GM23338 (cell line): ENCODE measurements at regions not wholly inside any gene's neighbourhood (a gene's known extent, or its start where the extent isn't known, plus 50 kb on each side); places are given as distances from the start of the nearest gene placed in this dataset.

ENCODE experiments used
- ATAC-seq: fragments of 200-7000 bp; cut with Tn5 transposase; 3 replicates; pipeline ENCODE4 v1.9.1; 2020
- DNase-seq: peaks from one replicate; pipeline ENCODE4 v3.0.0-alpha.2; 2015; ENCODE audit warnings: low spot score
- H2AFZ ChIP-seq: fragments of 200-600 bp; sonication (generic); 2 replicates; pipeline ENCODE4 v1.8.0; 2016; ENCODE audit warnings: antibody characterized with exemption, mild to moderate bottlenecking, moderate library complexity
- H3F3A ChIP-seq: fragments of 200-600 bp; sonication (generic); replicated peaks from 2 replicates; pipeline ENCODE4 v1.8.0; 2017; ENCODE audit warnings: antibody characterized with exemption, mixed run types, low read depth
- H3K27ac ChIP-seq: fragments of 200-600 bp; sonication (generic); 2 replicates; pipeline ENCODE4 v1.6.1; 2016; ENCODE audit warnings: low read depth
- H3K27me3 ChIP-seq: fragments of 200-600 bp; sonication (generic); 2 replicates; pipeline ENCODE4 v1.8.0; 2016; ENCODE audit warnings: mild to moderate bottlenecking, mixed run types, moderate library complexity; ENCODE audit not compliant: insufficient read depth
- H3K36me3 ChIP-seq: fragments of 200-600 bp; sonication (generic); 2 replicates; pipeline ENCODE4 v1.8.0; 2016; ENCODE audit warnings: mild to moderate bottlenecking; ENCODE audit not compliant: insufficient read depth
- H3K4me1 ChIP-seq: fragments of 200-600 bp; sonication (generic); 2 replicates; pipeline ENCODE4 v1.8.0; 2016; ENCODE audit warnings: mild to moderate bottlenecking, moderate library complexity; ENCODE audit not compliant: insufficient read depth
- H3K4me2 ChIP-seq: fragments of 200-600 bp; sonication (generic); 2 replicates; pipeline ENCODE4 v1.7.1; 2017; ENCODE audit warnings: mixed run types
- H3K4me3 ChIP-seq: fragments of 200-600 bp; sonication (generic); 2 replicates; pipeline ENCODE4 v1.6.1; 2016; ENCODE audit warnings: mixed run types
- H3K79me2 ChIP-seq: fragments of 200-600 bp; sonication (generic); replicated peaks from 2 replicates; pipeline ENCODE4 v1.8.0; 2017; ENCODE audit warnings: mild to moderate bottlenecking; ENCODE audit not compliant: insufficient read depth
- H3K9me2 ChIP-seq: fragments of 200-600 bp; sonication (generic); 2 replicates; pipeline ENCODE4 v1.8.0; 2017; ENCODE audit not compliant: insufficient read depth
- H4K20me1 ChIP-seq: fragments of 200-600 bp; sonication (generic); replicated peaks from 2 replicates; pipeline ENCODE4 v1.8.0; 2017; ENCODE audit warnings: mild to moderate bottlenecking; ENCODE audit not compliant: insufficient read depth
- H3K27ac Mint-ChIP-seq: 2 replicates; pipeline ENCODE4 v1.8.0; 2020; ENCODE audit warnings: inconsistent platforms, mild to moderate bottlenecking, moderate library complexity, mixed read lengths
- H3K27me3 Mint-ChIP-seq: 3 replicates; pipeline ENCODE4 v1.8.0; 2022; ENCODE audit warnings: low read depth, mild to moderate bottlenecking, moderate library complexity, mixed read lengths, inconsistent platforms; ENCODE audit not compliant: insufficient read depth, poor library complexity
- H3K36me3 Mint-ChIP-seq: 3 replicates; pipeline ENCODE4 v1.8.0; 2021; ENCODE audit warnings: low read depth, mild to moderate bottlenecking, inconsistent platforms, moderate library complexity, mixed read lengths
- H3K4me1 Mint-ChIP-seq: 3 replicates; pipeline ENCODE4 v1.8.0; 2020; ENCODE audit warnings: mild to moderate bottlenecking, inconsistent platforms, mixed read lengths
- H3K4me3 Mint-ChIP-seq: 3 replicates; pipeline ENCODE4 v1.8.0; 2021; ENCODE audit warnings: moderate library complexity, mild to moderate bottlenecking, inconsistent platforms, mixed read lengths
- H3K9me3 Mint-ChIP-seq: 3 replicates; pipeline ENCODE4 v1.8.0; 2020; ENCODE audit warnings: moderate library complexity, mild to moderate bottlenecking, inconsistent platforms, mixed read lengths
- CREB1 ChIP-seq: fragments of 250-450 bp; sonication (Bioruptor Pico); IDR thresholded peaks from 2 replicates; pipeline ENCODE4 v1.5.0; 2020; ENCODE audit warnings: low read depth, mild to moderate bottlenecking, moderate library complexity
- CTCF ChIP-seq, 2 experiments: fragments of 200-600 bp in 1 of 2; sonication (generic) in 1 of 2; conservative IDR thresholded peaks; 2 replicates each; pipeline versions ENCODE4 v1.5.1 to v1.6.1; 2016 to 2017; ENCODE audit warnings: antibody characterized with exemption in 2 of 2, low read depth in 2 of 2, mild to moderate bottlenecking in 2 of 2, moderate library complexity in 1 of 2
- EZH2 ChIP-seq: fragments of 200-600 bp; sonication (generic); IDR thresholded peaks from one replicate; pipeline ENCODE4 v1.8.0; 2017; ENCODE audit warnings: antibody characterized with exemption, mild to moderate bottlenecking, low read depth; ENCODE audit not compliant: unreplicated experiment
- EZH2phosphoT487 ChIP-seq: fragments of 200-600 bp; sonication (generic); IDR thresholded peaks from one replicate; pipeline ENCODE4 v1.8.1; 2018; ENCODE audit warnings: antibody characterized with exemption; ENCODE audit not compliant: unreplicated experiment
- JUNB ChIP-seq: IDR thresholded peaks from one replicate; pipeline ENCODE4 v1.6.1; 2016; ENCODE audit warnings: antibody characterized with exemption; ENCODE audit not compliant: unreplicated experiment
- POLR2AphosphoS5 ChIP-seq: IDR thresholded peaks from 2 replicates; pipeline ENCODE4 v1.6.1; 2016; ENCODE audit warnings: antibody characterized with exemption, low read depth
- REST ChIP-seq: IDR thresholded peaks from one replicate; pipeline ENCODE4 v1.6.1; 2018; ENCODE audit warnings: antibody characterized with exemption; ENCODE audit not compliant: unreplicated experiment
- STAT1 ChIP-seq: IDR thresholded peaks from one replicate; pipeline ENCODE4 v1.6.1; 2016; ENCODE audit warnings: antibody characterized with exemption; ENCODE audit not compliant: unreplicated experiment
- ZNF462 ChIP-seq: fragments of 250-450 bp; sonication (Bioruptor Pico); IDR thresholded peaks from 2 replicates; pipeline ENCODE4 v1.5.0; 2020; ENCODE audit warnings: mild to moderate bottlenecking, moderate library complexity

- no peaks in the 10 kb centered on the region for H3K27me3 Mint-ChIP-seq
- Histone ChIP-seq H3K79me2 (no peaks in the 10 kb centered on the region), H3F3A (no peaks in the 10 kb centered on the region), H3K36me3 (no peaks in the 10 kb centered on the region), H3K4me3 (no peak overlapping the region), H3K4me2 (no peak overlapping the region), H3K27me3 (no peaks in the 10 kb centered on the region), H3K9me2 (peaks cover 15% of the 10 kb centered on the region; the same call in 1 of the 2 replicates), H4K20me1 (no peaks in the 10 kb centered on the region), H2AFZ (no peak overlapping the region), H3K27ac (no peak overlapping the region), H3K4me1 (no peaks in the 10 kb centered on the region)
- H3K9me3 Mint-ChIP-seq, result no peaks in the 10 kb centered on the region
- no peak overlapping the region for H3K4me3 Mint-ChIP-seq
- DNase-seq, result no peak
- TF ChIP-seq CTCF (conservative IDR thresholded peaks at IDR 0.05; ENCODE audit: low read depth in 2 of 2), result no peak
- peaks cover 3% of the 10 kb centered on the region; the same call in 2 of the 3 replicates for H3K4me1 Mint-ChIP-seq
- no peaks in the 10 kb centered on the region for H3K36me3 Mint-ChIP-seq
- no peak for ATAC-seq
- no peak overlapping the region for H3K27ac Mint-ChIP-seq
These were observed 424.5 kb upstream of the DAB1 start for GRCh38 chr1:57848406-57848805.

- Histone ChIP-seq H3K27ac (no peak overlapping the region), H3K79me2 (no peaks in the 10 kb centered on the region), H3K9me2 (peaks cover 10% of the 10 kb centered on the region; the same call in 1 of the 2 replicates), H3K4me1 (no peaks in the 10 kb centered on the region), H3K36me3 (0 out of 2 replicates have a peak, but pooled peaks cover 10% of the 10 kb centered on the region), H3F3A (no peaks in the 10 kb centered on the region), H3K27me3 (no peaks in the 10 kb centered on the region), H3K4me2 (no peak overlapping the region), H3K4me3 (no peak overlapping the region), H2AFZ (no peak overlapping the region), H4K20me1 (no peaks in the 10 kb centered on the region)
- Mint-ChIP-seq H3K9me3 (peaks cover 31% of the 10 kb centered on the region), H3K27ac (no peak overlapping the region), H3K4me3 (no peak overlapping the region), H3K27me3 (no peaks in the 10 kb centered on the region), H3K4me1 (no peaks in the 10 kb centered on the region; the same call in 2 of the 3 replicates), H3K36me3 (peaks cover 24% of the 10 kb centered on the region)
- ATAC-seq, result no peak
- no peak for DNase-seq
- TF ChIP-seq EZH2phosphoT487, result no peak
- TF ChIP-seq JUNB, result no peak
- TF ChIP-seq ZNF462 (CRISPR knock-in tag), result no peak
- no peak for TF ChIP-seq STAT1
- TF ChIP-seq REST, result no peak
- TF ChIP-seq CREB1 (CRISPR knock-in tag), result no peak
- TF ChIP-seq EZH2, result no peak
- TF ChIP-seq POLR2AphosphoS5, result no peak
These were observed 421.2 kb upstream of the DAB1 start for GRCh38 chr1:57845041-57845440.
